RPMI7951 (cell line): ENCODE measurements at regions not wholly inside any gene's neighbourhood (a gene's known extent, or its start where the extent isn't known, plus 50 kb on each side); places are given as distances from the start of the nearest gene placed in this dataset.

ENCODE experiments used
- DNase-seq: peaks from one replicate; pipeline ENCODE4 v3.0.0-alpha.2; 2012; ENCODE audit warnings: low read depth

GRCh38 chr6:23414051-23414445 is 712.0 kb upstream of the NRSN1 start:
- peak; percentile 32 for DNase-seq

GRCh38 chr6:23414922-23415321 is 711.1 kb upstream of the NRSN1 start:
- no peak for DNase-seq

GRCh38 chr6:23415819-23416427 is 710.1 kb upstream of the NRSN1 start:
- DNase-seq, result no peak

- no peak for DNase-seq
Observed at GRCh38 chr6:23417133-23417532, 708.9 kb upstream of the NRSN1 start.

GRCh38 chr6:23418095-23418494 is 707.9 kb upstream of the NRSN1 start:
- no peak for DNase-seq

GRCh38 chr6:23419046-23419445 is 707.0 kb upstream of the NRSN1 start:
- no peak for DNase-seq

- DNase-seq, result no peak
Observed at GRCh38 chr6:23420659-23421350, 705.2 kb upstream of the NRSN1 start.

- DNase-seq, result no peak
Observed at GRCh38 chr6:23424584-23424983, 701.4 kb upstream of the NRSN1 start.

- DNase-seq, result no peak
Observed at GRCh38 chr6:23435126-23435525, 690.9 kb upstream of the NRSN1 start.

- DNase-seq, result no peak
Observed at GRCh38 chr6:23435798-23436197, 690.2 kb upstream of the NRSN1 start.

- no peak for DNase-seq
Observed at GRCh38 chr6:23441808-23442461, 684.1 kb upstream of the NRSN1 start.

- no peak for DNase-seq
Observed at GRCh38 chr6:23445157-23445710, 680.8 kb upstream of the NRSN1 start.

- DNase-seq, result peak; percentile 22
Observed at GRCh38 chr6:23446469-23446967, 679.5 kb upstream of the NRSN1 start.

GRCh38 chr6:23447731-23448130 is 678.3 kb upstream of the NRSN1 start:
- no peak for DNase-seq

GRCh38 chr6:23448281-23448680 is 677.7 kb upstream of the NRSN1 start:
- no peak for DNase-seq

GRCh38 chr6:23454080-23454976 is 671.7 kb upstream of the NRSN1 start:
- DNase-seq, result no peak

GRCh38 chr6:23455754-23456153 is 670.3 kb upstream of the NRSN1 start:
- no peak for DNase-seq

GRCh38 chr6:23456396-23456795 is 669.6 kb upstream of the NRSN1 start:
- DNase-seq, result no peak

- DNase-seq, result no peak
Observed at GRCh38 chr6:23457321-23457720, 668.7 kb upstream of the NRSN1 start.

GRCh38 chr6:23465912-23466311 is 660.1 kb upstream of the NRSN1 start:
- no peak for DNase-seq

- no peak for DNase-seq
Observed at GRCh38 chr6:23477586-23477985, 648.4 kb upstream of the NRSN1 start.

- no peak for DNase-seq
Observed at GRCh38 chr6:23478312-23478711, 647.7 kb upstream of the NRSN1 start.
